Nephron progenitor cell (in vitro differentiated cells): ENCODE measurements at regions not wholly inside any gene's neighbourhood (a gene's known extent, or its start where the extent isn't known, plus 50 kb on each side); places are given as distances from the start of the nearest gene placed in this dataset.

Source experiments
- DNase-seq: peaks from one replicate; pipeline ENCODE4 v3.0.0; 2021
- H3K27ac Mint-ChIP-seq: 2 replicates; pipeline ENCODE4 v1.8.0; 2021; ENCODE audit warnings: mild to moderate bottlenecking, moderate library complexity, mixed read lengths
- H3K27me3 Mint-ChIP-seq: 2 replicates; pipeline ENCODE4 v1.8.0; 2021; ENCODE audit warnings: mild to moderate bottlenecking, low read depth, mixed read lengths; ENCODE audit not compliant: poor library complexity
- H3K36me3 Mint-ChIP-seq: 2 replicates; pipeline ENCODE4 v1.8.0; 2021; ENCODE audit warnings: low read depth, mixed read lengths
- H3K4me1 Mint-ChIP-seq: 2 replicates; pipeline ENCODE4 v1.8.0; 2021; ENCODE audit warnings: mixed read lengths
- H3K4me3 Mint-ChIP-seq: 2 replicates; pipeline ENCODE4 v1.8.0; 2021; ENCODE audit warnings: mild to moderate bottlenecking, moderate library complexity, mixed read lengths
- H3K9me3 Mint-ChIP-seq: 2 replicates; pipeline ENCODE4 v1.8.0; 2021; ENCODE audit warnings: mild to moderate bottlenecking, moderate library complexity, mixed read lengths
- CTCF ChIP-seq: fragments of 200-600 bp; sonication (generic); IDR thresholded peaks from 2 replicates; pipeline ENCODE4 v1.5.0; 2021; ENCODE audit warnings: antibody characterized with exemption

DNA sequence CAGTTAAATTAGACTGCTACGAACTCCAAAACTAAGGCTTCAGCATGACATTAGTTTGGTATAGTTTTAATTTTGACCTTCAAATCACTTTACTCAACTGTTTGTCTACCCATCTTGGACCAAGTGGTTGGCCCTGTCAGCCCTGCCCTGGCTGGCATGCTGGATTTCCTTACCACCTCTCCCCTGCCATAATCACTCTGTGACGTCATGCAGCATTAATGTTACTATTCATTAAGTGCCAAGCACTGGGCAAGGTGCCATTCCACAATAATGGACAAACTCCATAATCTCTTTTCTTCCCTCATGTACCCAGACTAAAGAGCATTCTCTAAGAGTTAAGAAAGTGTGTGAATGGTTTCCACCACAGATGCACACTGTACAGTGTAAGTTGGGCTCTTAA lies 277.0 kb upstream of the INTU start:
- Mint-ChIP-seq H3K9me3 (peaks cover 3% of the 10 kb centered on the region), H3K4me3 (no peak overlapping the region), H3K27ac (no peak overlapping the region)

GRCh38 chr4:127357765-127358164 lies 275.0 kb upstream of the INTU start:
- no peak for DNase-seq
- Mint-ChIP-seq H3K4me3 (no peak overlapping the region), H3K36me3 (no peaks in the 10 kb centered on the region), H3K27ac (no peak overlapping the region), H3K4me1 (peaks cover 6% of the 10 kb centered on the region), H3K27me3 (peaks cover 3% of the 10 kb centered on the region), H3K9me3 (peaks cover 10% of the 10 kb centered on the region)
- no peak for TF ChIP-seq CTCF

More for the DNA sequence above, 277.0 kb upstream of the INTU start:
- H3K4me1 Mint-ChIP-seq = peaks cover 13% of the 10 kb centered on the region
- H3K27me3 Mint-ChIP-seq = peaks cover 3% of the 10 kb centered on the region
- DNase-seq = no peak
- no peak for TF ChIP-seq CTCF
- no peaks in the 10 kb centered on the region for H3K36me3 Mint-ChIP-seq

DNA sequence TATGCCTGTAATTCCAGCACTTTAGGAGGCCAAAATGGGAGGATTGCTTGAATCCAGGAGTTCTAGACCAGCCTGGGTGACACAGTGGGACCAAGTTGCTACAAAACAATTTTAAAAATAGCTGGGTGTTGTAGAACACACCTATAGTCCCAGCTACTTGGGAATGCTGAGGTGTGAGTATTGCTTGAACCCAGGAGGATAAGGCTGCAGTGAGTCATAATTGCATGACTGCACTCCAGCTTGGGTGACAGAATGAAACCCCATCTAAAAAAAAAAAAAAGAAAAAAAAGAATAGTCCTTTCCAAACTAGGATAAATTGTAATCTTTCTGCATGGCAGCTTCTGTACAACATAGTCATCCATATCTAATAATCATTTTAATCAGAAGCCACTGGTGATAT lies 270.1 kb upstream of the INTU start:
- no peaks in the 10 kb centered on the region for H3K27me3 Mint-ChIP-seq
- TF ChIP-seq CTCF = no peak
- no peaks in the 10 kb centered on the region for H3K36me3 Mint-ChIP-seq
- no peak for DNase-seq
- no peak overlapping the region for H3K4me3 Mint-ChIP-seq
- no peak overlapping the region for H3K27ac Mint-ChIP-seq
- H3K9me3 Mint-ChIP-seq = peaks cover 10% of the 10 kb centered on the region
- no peaks in the 10 kb centered on the region for H3K4me1 Mint-ChIP-seq

DNA sequence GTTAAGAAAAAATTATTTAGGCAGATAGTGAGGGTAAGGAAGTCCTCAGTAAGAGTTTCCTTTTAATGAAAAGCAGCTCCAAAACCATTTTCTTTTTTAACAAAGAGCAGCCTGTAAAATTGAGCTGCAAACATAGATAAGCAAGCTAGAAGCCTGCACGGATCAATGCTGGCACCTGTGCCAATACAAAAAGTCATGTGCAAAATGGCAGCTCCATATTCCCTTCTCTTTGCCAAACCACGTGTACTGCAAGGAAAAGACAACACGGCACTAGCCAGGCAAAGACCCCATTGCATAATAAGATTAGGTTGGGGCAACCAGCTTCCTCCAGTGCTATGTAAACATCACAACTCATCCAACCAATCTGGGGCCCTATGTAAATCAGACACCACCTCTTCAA lies 268.4 kb upstream of the INTU start:
- no peak for TF ChIP-seq CTCF
- Mint-ChIP-seq H3K4me1 (no peaks in the 10 kb centered on the region), H3K27me3 (no peaks in the 10 kb centered on the region), H3K36me3 (no peaks in the 10 kb centered on the region), H3K9me3 (peaks cover 10% of the 10 kb centered on the region), H3K27ac (no peak overlapping the region), H3K4me3 (no peak overlapping the region)
- DNase-seq = no peak

DNA sequence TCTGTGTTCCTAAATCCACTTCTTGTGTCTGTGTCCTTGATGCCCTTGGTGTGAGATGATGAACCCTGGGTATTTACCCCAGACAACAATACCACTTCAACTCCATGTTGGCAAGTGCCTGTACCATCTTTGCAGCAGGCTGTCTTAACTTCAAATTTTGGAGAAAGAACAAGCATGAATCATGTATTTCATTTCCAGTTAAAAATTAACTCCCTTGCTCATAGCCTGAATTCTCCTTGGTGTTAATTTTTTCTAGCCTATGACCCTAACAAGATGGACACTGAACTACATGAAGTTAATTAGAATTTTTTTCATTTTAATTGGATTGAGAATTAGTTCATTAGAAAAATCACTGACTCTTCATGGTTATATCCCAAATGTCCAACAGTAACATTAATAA lies 267.8 kb upstream of the INTU start:
- Mint-ChIP-seq H3K9me3 (peaks cover 9% of the 10 kb centered on the region), H3K4me3 (no peak overlapping the region), H3K27me3 (no peaks in the 10 kb centered on the region), H3K27ac (no peak overlapping the region), H3K36me3 (no peaks in the 10 kb centered on the region), H3K4me1 (no peaks in the 10 kb centered on the region)
- DNase-seq = no peak
- TF ChIP-seq CTCF = no peak

GRCh38 chr4:127370604-127371003 lies 262.2 kb upstream of the INTU start:
- TF ChIP-seq CTCF = no peak
- H3K4me1 Mint-ChIP-seq = no peaks in the 10 kb centered on the region
- no peak for DNase-seq
- H3K27me3 Mint-ChIP-seq = no peaks in the 10 kb centered on the region
- H3K4me3 Mint-ChIP-seq = no peak overlapping the region
- H3K27ac Mint-ChIP-seq = no peak overlapping the region
- H3K9me3 Mint-ChIP-seq = peaks cover 3% of the 10 kb centered on the region
- H3K36me3 Mint-ChIP-seq = no peaks in the 10 kb centered on the region
